BJ (cell line): ENCODE measurements at regions not wholly inside any gene's neighbourhood (a gene's known extent, or its start where the extent isn't known, plus 50 kb on each side); places are given as distances from the start of the nearest gene placed in this dataset.

ENCODE experiments used
- CTCF ChIA-PET: fragments of 350-600 bp; formaldehyde crosslinking; extraction: SDS; loops from one replicate; lab custom pipeline; 2021; ENCODE audit warnings: antibody characterized with exemption, inconsistent platforms; lab: Yijun Ruan, JAX
- POLR2A ChIA-PET: fragments of 300-600 bp; sonication (Branson Sonifier 250); formaldehyde crosslinking; extraction: SDS; loops from one replicate; lab custom pipeline; 2021; ENCODE audit warnings: antibody characterized with exemption; lab: Charles Lee
- DNase-seq: peaks from one replicate; pipeline ENCODE4 v3.0.0-alpha.2; 2011; ENCODE audit warnings: low read depth
- H3K27me3 ChIP-seq: 2 replicates; pipeline ENCODE4 v1.6.0; 2011; ENCODE audit warnings: low read length; ENCODE audit not compliant: control insufficient read depth, insufficient read depth
- H3K36me3 ChIP-seq: 2 replicates; pipeline ENCODE4 v1.5.1; 2011; ENCODE audit warnings: low read length; ENCODE audit not compliant: control insufficient read depth, insufficient read depth
- H3K4me3 ChIP-seq: 2 replicates; pipeline ENCODE4 v1.5.1; 2011; ENCODE audit warnings: low read depth, mild to moderate bottlenecking, control low read depth, low read length
- TF ChIP-seq, protein P1 (sequence below): IDR thresholded peaks from 2 replicates; pipeline ENCODE4 v1.5.1; 2011; ENCODE audit warnings: low read depth, mild to moderate bottlenecking, control low read depth, inconsistent platforms, low read length, moderate library complexity; ENCODE audit not compliant: insufficient read depth

DNA sequence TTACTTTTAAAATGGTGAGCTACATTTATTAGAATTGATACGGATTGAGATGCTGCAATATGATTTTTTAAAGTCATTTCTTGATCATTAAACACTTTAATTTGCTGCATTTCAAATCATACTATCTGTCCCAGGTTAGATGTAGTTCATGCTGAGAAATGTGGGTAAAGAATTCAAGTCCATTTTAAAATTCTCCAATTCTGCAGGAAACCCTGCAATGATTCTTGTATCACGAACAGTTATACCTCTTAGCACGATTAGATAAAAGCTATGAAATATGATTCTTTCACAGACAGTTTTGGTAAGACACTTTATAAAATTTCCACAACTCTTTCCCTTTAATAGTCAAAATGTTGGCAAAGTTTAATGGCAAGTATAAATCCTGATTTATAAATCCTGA, 693.4 kb downstream of the ADGRL2 start:
- DNase-seq: no peak
- no peaks in the 10 kb centered on the region for H3K27me3 ChIP-seq
- H3K36me3 ChIP-seq: no peaks in the 10 kb centered on the region
- TF ChIP-seq, protein P1, sequence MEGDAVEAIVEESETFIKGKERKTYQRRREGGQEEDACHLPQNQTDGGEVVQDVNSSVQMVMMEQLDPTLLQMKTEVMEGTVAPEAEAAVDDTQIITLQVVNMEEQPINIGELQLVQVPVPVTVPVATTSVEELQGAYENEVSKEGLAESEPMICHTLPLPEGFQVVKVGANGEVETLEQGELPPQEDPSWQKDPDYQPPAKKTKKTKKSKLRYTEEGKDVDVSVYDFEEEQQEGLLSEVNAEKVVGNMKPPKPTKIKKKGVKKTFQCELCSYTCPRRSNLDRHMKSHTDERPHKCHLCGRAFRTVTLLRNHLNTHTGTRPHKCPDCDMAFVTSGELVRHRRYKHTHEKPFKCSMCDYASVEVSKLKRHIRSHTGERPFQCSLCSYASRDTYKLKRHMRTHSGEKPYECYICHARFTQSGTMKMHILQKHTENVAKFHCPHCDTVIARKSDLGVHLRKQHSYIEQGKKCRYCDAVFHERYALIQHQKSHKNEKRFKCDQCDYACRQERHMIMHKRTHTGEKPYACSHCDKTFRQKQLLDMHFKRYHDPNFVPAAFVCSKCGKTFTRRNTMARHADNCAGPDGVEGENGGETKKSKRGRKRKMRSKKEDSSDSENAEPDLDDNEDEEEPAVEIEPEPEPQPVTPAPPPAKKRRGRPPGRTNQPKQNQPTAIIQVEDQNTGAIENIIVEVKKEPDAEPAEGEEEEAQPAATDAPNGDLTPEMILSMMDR: no peak
- no peak overlapping the region for H3K4me3 ChIP-seq
- ChIA-PET POLR2A (no interaction called here), CTCF (no interaction called here)

DNA sequence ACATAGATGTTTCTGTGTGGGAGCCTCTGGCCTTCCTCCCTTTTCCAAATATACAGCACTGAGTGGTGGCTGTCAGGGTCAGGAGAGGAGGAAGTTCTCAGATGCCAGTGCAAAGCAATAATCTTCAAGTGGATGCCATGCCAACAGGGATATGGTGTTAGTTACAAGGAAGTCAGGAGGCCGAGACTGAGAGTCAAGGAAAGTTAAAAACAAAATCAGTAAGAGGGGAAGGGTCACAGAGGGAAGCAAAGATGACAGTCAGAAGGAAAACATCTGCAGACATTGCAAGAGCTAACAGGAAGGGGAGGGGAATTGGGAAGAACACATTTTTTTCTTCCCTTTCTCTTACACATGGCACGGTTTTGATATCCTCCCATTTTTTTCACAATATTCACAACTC, 691.4 kb downstream of the ADGRL2 start:
- Histone ChIP-seq H3K27me3 (no peaks in the 10 kb centered on the region), H3K4me3 (no peak overlapping the region), H3K36me3 (no peaks in the 10 kb centered on the region)
- ChIA-PET CTCF (no interaction called here), POLR2A (no interaction called here)
- no peak for DNase-seq
- TF ChIP-seq, protein P1: no peak

DNA sequence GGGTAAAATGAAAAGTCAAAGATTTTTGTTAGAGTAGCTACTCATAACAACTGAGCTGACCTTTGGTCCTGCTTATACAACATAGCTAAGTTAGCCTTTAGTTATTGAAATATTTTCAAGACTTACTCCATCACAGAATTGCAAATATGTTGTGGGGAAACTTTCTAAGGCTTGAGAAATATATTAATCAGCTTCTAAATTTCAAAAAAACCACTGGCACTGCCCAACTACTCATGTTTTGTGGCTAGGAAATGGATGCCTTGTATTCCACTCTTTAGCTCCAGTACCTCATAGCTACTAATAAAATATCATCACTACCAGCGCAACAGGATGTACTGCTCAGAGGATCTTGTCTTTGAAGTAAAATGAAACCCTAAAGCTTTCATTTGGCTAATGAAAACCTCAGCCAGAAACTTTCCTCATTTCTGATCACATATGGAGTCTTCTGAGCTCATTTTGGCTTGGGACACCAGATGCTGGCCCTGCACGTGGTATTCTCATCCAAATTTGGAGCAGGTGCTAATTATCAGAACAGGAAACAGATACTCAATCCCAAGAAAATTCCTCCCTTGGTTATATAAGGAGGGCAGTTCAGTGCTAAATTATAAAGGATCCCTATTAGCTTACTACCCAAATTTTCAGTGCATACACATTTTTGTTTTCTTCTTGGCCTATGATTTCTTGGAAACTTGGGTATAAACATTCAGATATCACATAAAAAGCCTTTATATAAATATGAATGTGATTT, 690.7 kb downstream of the ADGRL2 start:
- H3K27me3 ChIP-seq: no peaks in the 10 kb centered on the region
- peak; percentile 31 for DNase-seq

DNA sequence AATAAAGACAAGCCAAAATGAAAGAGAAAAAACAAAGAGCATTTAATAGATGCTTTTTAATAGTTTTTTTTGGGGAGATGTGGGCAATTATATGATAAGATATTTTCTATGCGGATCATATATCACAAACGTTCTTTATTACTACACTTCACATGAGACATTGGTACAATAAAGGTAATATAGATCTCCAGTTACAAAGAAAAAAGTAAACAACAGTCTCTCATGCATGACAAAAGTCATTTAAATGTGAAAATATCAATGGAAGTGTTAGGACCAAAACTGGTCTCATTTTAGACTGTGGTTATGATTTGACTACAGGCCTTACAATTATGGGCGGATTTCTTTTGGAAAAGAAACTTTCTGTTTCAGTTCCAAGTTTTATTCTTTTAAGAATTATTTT, 687.0 kb downstream of the ADGRL2 start:
- no peaks in the 10 kb centered on the region for H3K27me3 ChIP-seq
- no peak overlapping the region for H3K4me3 ChIP-seq
- no peak for DNase-seq
- TF ChIP-seq, protein P1: no peak
- no peaks in the 10 kb centered on the region for H3K36me3 ChIP-seq
- ChIA-PET CTCF (no interaction called here), POLR2A (no interaction called here)

More for the DNA sequence above, 690.7 kb downstream of the ADGRL2 start:
- no peak overlapping the region for H3K4me3 ChIP-seq
- TF ChIP-seq, protein P1: no peak
- CTCF ChIA-PET: no interaction called here
- POLR2A ChIA-PET: no interaction called here
- H3K36me3 ChIP-seq: no peaks in the 10 kb centered on the region

DNA sequence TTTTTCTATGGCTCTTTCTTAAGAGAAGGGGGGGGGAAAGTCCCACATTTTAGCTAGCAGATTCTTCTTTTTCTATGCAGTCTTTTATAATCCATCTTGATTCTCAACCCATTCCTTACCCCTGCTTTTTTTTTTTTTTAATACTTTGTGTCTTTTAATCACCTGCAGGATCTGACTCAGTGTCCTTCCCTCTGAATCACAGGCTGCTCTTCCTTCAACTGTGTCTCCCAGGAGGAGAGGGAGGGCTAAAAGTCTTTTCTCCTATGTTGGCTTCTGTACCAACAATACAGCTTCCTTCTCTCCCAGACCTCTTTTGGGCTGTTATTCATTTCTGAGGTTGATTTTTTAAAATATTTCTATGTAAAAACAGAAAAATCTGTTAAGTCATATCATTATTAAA, 686.2 kb downstream of the ADGRL2 start:
- DNase-seq: no peak
- CTCF ChIA-PET: no interaction called here
- TF ChIP-seq, protein P1: no peak
- no peaks in the 10 kb centered on the region for H3K36me3 ChIP-seq
- no peak overlapping the region for H3K4me3 ChIP-seq
- POLR2A ChIA-PET: no interaction called here
- no peaks in the 10 kb centered on the region for H3K27me3 ChIP-seq
